ENCODE measurements at regions not wholly inside any gene's neighbourhood (a gene's known extent, or its start where the extent isn't known, plus 50 kb on each side); places are given as distances from the start of the nearest gene placed in this dataset.

GRCh38 chr3:72224804-72225509 is 440.0 kb upstream of the PROK2 start:
- no peak for DNase-seq
- intact Hi-C loops (cut with DNase I; ENCODE audit: low total_unique reads), result no loop called here
- Histone ChIP-seq H3K4me3 (no peak overlapping the region), H3K9me3 (peaks cover 3 to 16% (median 10%) of the 10 kb centered on the region in 3 donors), H3K4me1 (peaks cover 0 to 2% (median under 1%) of the 10 kb centered on the region in 4 donors), H3K27ac (no peak overlapping the region), H3K36me3 (no peaks in the 10 kb centered on the region), H3K27me3 (no peaks in the 10 kb centered on the region)
- TF ChIP-seq CTCF (IDR thresholded peaks at IDR 0.05), result no peak

- peaks cover 3 to 16% (median 10%) of the 10 kb centered on the region in 3 donors for H3K9me3 ChIP-seq
- no peaks in the 10 kb centered on the region for H3K27me3 ChIP-seq
- intact Hi-C loops (cut with DNase I; ENCODE audit: low total_unique reads), result no loop called here
- H3K4me3 ChIP-seq, result no peak overlapping the region
- H3K36me3 ChIP-seq, result no peaks in the 10 kb centered on the region
- no peak for DNase-seq
- TF ChIP-seq CTCF (IDR thresholded peaks at IDR 0.05), result no peak
- H3K4me1 ChIP-seq, result no peaks in the 10 kb centered on the region
- H3K27ac ChIP-seq, result no peak overlapping the region
Observed at GRCh38 chr3:72223628-72224027, 438.7 kb upstream of the PROK2 start.

- no peak overlapping the region for H3K4me3 ChIP-seq
- H3K4me1 ChIP-seq, result no peaks in the 10 kb centered on the region
Observed at GRCh38 chr3:72223116-72223515, 438.2 kb upstream of the PROK2 start.

GRCh38 chr3:72222410-72222809 is 437.5 kb upstream of the PROK2 start:
- DNase-seq, result no peak
- no peaks in the 10 kb centered on the region for H3K27me3 ChIP-seq
- H3K9me3 ChIP-seq, result peaks cover 3 to 16% (median 10%) of the 10 kb centered on the region in 3 donors
- no peaks in the 10 kb centered on the region for H3K4me1 ChIP-seq
- H3K36me3 ChIP-seq, result no peaks in the 10 kb centered on the region
- H3K27ac ChIP-seq, result no peak overlapping the region
- H3K4me3 ChIP-seq, result no peak overlapping the region
- intact Hi-C loops (cut with DNase I; ENCODE audit: low total_unique reads), result no loop called here
- TF ChIP-seq CTCF (IDR thresholded peaks at IDR 0.05), result no peak

More at GRCh38 chr3:72223116-72223515, 438.2 kb upstream of the PROK2 start:
- intact Hi-C loops (cut with DNase I; ENCODE audit: low total_unique reads), result no loop called here
- Histone ChIP-seq H3K9me3 (peaks cover 3 to 16% (median 10%) of the 10 kb centered on the region in 3 donors), H3K27ac (no peak overlapping the region), H3K27me3 (no peaks in the 10 kb centered on the region), H3K36me3 (no peaks in the 10 kb centered on the region)
- no peak for DNase-seq
- no peak for TF ChIP-seq CTCF (IDR thresholded peaks at IDR 0.05)

- TF ChIP-seq CTCF (IDR thresholded peaks at IDR 0.05), result no peak
Observed at GRCh38 chr3:72220946-72221345, 436.0 kb upstream of the PROK2 start.

More at GRCh38 chr3:72220946-72221345, 436.0 kb upstream of the PROK2 start:
- Histone ChIP-seq H3K27ac (no peak overlapping the region), H3K4me3 (no peak overlapping the region), H3K36me3 (no peaks in the 10 kb centered on the region), H3K9me3 (peaks cover 3 to 16% (median 10%) of the 10 kb centered on the region in 3 donors), H3K4me1 (no peaks in the 10 kb centered on the region), H3K27me3 (no peaks in the 10 kb centered on the region)
- intact Hi-C loops (cut with DNase I; ENCODE audit: low total_unique reads), result no loop called here
- no peak for DNase-seq

Data from tibial artery (tissue), 4 donors.